Trophoblast cell (in vitro differentiated cells and primary cell): ENCODE measurements at regions not wholly inside any gene's neighbourhood (a gene's known extent, or its start where the extent isn't known, plus 50 kb on each side); places are given as distances from the start of the nearest gene placed in this dataset.
"Not testable (repeated sequence)": the region's sequence is repeated elsewhere in the genome, so short reads cannot be mapped to it uniquely, and the experiment has no call there.

Experiments
- DNase-seq, 2 donors: peaks; one replicate each; pipeline ENCODE4 v3.0.0-alpha.2; 2016
- H2AFZ ChIP-seq: 2 replicates; pipeline ENCODE4 v1.6.1; 2013; ENCODE audit warnings: low read length, moderate library complexity, mild to moderate bottlenecking; ENCODE audit not compliant: insufficient read depth, poor library complexity
- H2AK5ac ChIP-seq: 2 replicates; pipeline ENCODE4 v1.6.1; 2013; ENCODE audit warnings: mild to moderate bottlenecking, low read length
- H2BK120ac ChIP-seq: 2 replicates; pipeline ENCODE4 v1.6.1; 2013; ENCODE audit warnings: low read length, mild to moderate bottlenecking, moderate library complexity; ENCODE audit not compliant: insufficient read depth, poor library complexity
- H2BK12ac ChIP-seq: 2 replicates; pipeline ENCODE4 v1.6.1; 2013; ENCODE audit warnings: mild to moderate bottlenecking, low read length, moderate library complexity
- H2BK5ac ChIP-seq: 2 replicates; pipeline ENCODE4 v1.6.1; 2013; ENCODE audit warnings: low read length, low read depth, moderate library complexity, mild to moderate bottlenecking; ENCODE audit not compliant: poor library complexity
- H3K14ac ChIP-seq: 2 replicates; pipeline ENCODE4 v1.6.1; 2013; ENCODE audit warnings: mild to moderate bottlenecking, low read length
- H3K18ac ChIP-seq: 2 replicates; pipeline ENCODE4 v1.6.1; 2013; ENCODE audit warnings: mild to moderate bottlenecking, low read length
- H3K23ac ChIP-seq: 2 replicates; pipeline ENCODE4 v1.6.1; 2013; ENCODE audit warnings: low read length
- H3K27ac ChIP-seq: 2 replicates; pipeline ENCODE4 v1.5.1; 2013; ENCODE audit warnings: low read depth, mild to moderate bottlenecking, inconsistent platforms, low read length, moderate library complexity
- H3K27me3 ChIP-seq: 2 replicates; pipeline ENCODE4 v1.6.1; 2013; ENCODE audit warnings: inconsistent platforms, mild to moderate bottlenecking, low read length, moderate library complexity; ENCODE audit not compliant: insufficient read depth
- H3K36me3 ChIP-seq, 2 experiments: 1 replicate in 1 of 2; 2 replicates in 1 of 2; pipeline ENCODE4 v1.6.1; 2013; ENCODE audit warnings: low read length in 2 of 2, mild to moderate bottlenecking in 2 of 2, moderate library complexity in 1 of 2; ENCODE audit not compliant: insufficient read depth in 2 of 2, control insufficient read depth in 1 of 2
- H3K4ac ChIP-seq: 2 replicates; pipeline ENCODE4 v1.6.1; 2013; ENCODE audit warnings: low read depth, mild to moderate bottlenecking, low read length, moderate library complexity
- H3K4me1 ChIP-seq, 2 experiments: 1 replicate in 1 of 2; 2 replicates in 1 of 2; pipeline ENCODE4 v1.6.1; 2013; ENCODE audit warnings: low read length in 2 of 2, mild to moderate bottlenecking in 2 of 2, moderate library complexity in 1 of 2; ENCODE audit not compliant: insufficient read depth in 2 of 2, control insufficient read depth in 1 of 2
- H3K4me2 ChIP-seq: 2 replicates; pipeline ENCODE4 v1.6.1; 2013; ENCODE audit warnings: inconsistent platforms, mild to moderate bottlenecking, low read length, moderate library complexity
- H3K4me3 ChIP-seq: 2 replicates; pipeline ENCODE4 v1.5.1; 2013; ENCODE audit warnings: mild to moderate bottlenecking, low read depth, low read length, inconsistent platforms
- H3K79me1 ChIP-seq: one replicate; pipeline ENCODE4 v1.6.1; 2013; ENCODE audit warnings: low read length
- H3K79me2 ChIP-seq: 2 replicates; pipeline ENCODE4 v1.6.1; 2013; ENCODE audit warnings: low read length, mild to moderate bottlenecking; ENCODE audit not compliant: control insufficient read depth, insufficient read depth, poor library complexity
- H3K9ac ChIP-seq: 2 replicates; pipeline ENCODE4 v1.6.1; 2013; ENCODE audit warnings: mild to moderate bottlenecking, low read length
- H3K9me3 ChIP-seq: 2 replicates; pipeline ENCODE4 v1.6.1; 2013; ENCODE audit warnings: low read depth, mild to moderate bottlenecking, control low read depth, inconsistent platforms, low read length; ENCODE audit not compliant: insufficient read depth
- H4K12ac ChIP-seq: 2 replicates; pipeline ENCODE4 v1.6.1; 2013; ENCODE audit warnings: low read depth, mild to moderate bottlenecking, low read length, moderate library complexity
- H4K8ac ChIP-seq: 2 replicates; pipeline ENCODE4 v1.6.1; 2013; ENCODE audit warnings: low read depth, mild to moderate bottlenecking, low read length, moderate library complexity
- H4K91ac ChIP-seq: one replicate; pipeline ENCODE4 v1.6.1; 2013; ENCODE audit warnings: low read depth, mild to moderate bottlenecking, low read length, moderate library complexity
- WGBS: extraction: QIAGEN DNeasy Blood & Tissue Kit; methylation state at CpG from one replicate; pipeline ENCODE4 v1.1.7; 2013; ENCODE audit warnings: missing lambda C conversion rate; ENCODE audit not compliant: insufficient read length, insufficient coverage; ENCODE audit errors: extremely low coverage; 5-methylcytosine and 5-hydroxymethylcytosine counted together

DNA sequence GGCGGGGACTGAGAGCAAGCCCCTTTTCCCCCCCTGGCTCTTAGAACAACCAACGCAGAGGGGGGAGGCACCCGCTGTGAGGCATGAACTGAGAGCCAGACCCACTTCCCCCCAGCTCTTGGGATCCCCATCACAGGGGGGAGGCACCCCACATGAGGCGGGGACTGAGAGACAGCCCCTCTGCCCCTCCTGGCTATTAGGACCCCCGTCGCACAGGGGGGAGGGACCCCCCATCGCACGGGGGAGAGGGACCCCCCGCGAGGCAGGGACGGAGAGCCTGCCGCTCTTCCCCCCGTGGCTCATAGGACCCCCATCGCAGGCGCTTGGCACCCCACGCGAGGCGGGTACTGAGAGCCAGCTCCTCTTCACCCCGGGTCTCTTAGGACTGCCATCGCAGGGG lies 195.8 kb upstream of the PZP start:
- Histone ChIP-seq H3K23ac (no peak overlapping the region), H3K27me3 (no peaks in the 10 kb centered on the region), H3K18ac (no peak overlapping the region), H4K91ac (no peak overlapping the region), H3K4me3 (no peak overlapping the region), H4K12ac (no peak overlapping the region), H3K4ac (no peak overlapping the region), H2AK5ac (no peak overlapping the region), H2BK12ac (no peak overlapping the region), H3K14ac (no peak overlapping the region), H2AFZ (no peak overlapping the region), H3K4me2 (no peak overlapping the region), H3K27ac (no peak overlapping the region), H3K4me1 (peaks cover 0 to 6% of the 10 kb centered on the region in 2 experiments), H3K79me1 (no peaks in the 10 kb centered on the region), H3K36me3 (no peaks in the 10 kb centered on the region), H4K8ac (no peak overlapping the region), H2BK5ac (no peak overlapping the region), H3K79me2 (no peaks in the 10 kb centered on the region), H3K9me3 (no peaks in the 10 kb centered on the region), H2BK120ac (no peak overlapping the region), H3K9ac (no peak overlapping the region)
- WGBS, result no CpG with 5 or more reads among the region's 20 CpGs
- no peak for DNase-seq

DNA sequence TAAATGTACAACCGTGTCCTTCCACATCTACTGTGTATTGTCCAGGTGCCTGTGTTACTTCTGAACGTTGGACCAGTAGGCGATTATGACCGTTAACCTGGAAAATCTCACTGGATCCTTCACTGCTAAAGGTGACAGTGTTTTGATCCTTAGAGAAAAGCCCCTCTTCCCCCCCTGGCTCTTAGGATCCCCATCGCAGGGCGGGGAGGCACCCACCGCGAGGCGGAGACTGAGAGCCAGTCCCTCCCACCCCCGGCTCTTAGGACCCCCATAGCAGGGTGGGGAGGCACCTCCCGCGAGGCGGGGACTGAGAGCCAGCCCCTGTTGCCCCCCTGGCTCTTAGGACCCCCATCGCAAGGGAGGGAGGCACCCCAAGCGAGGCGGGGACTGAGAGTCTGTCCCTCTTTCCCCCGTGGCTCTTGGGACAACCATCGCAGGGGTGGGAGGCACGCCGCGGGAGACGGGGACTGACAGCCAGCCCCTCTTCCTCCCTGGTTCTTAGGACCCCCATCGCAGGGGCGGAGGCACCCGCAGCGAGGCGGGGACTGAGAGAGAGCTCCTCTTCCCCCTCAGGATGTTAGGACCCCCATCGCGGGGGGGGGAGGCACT lies 194.3 kb upstream of the PZP start:
- not testable (repeated sequence) for H3K4me1 ChIP-seq, DNase-seq, H3K23ac ChIP-seq, H3K79me1 ChIP-seq, H2BK120ac ChIP-seq, H4K8ac ChIP-seq, H3K4me3 ChIP-seq, H2AFZ ChIP-seq, H3K36me3 ChIP-seq, H3K14ac ChIP-seq, H3K9ac ChIP-seq, H3K27ac ChIP-seq, H4K91ac ChIP-seq, H2AK5ac ChIP-seq, H2BK5ac ChIP-seq, H3K4ac ChIP-seq, H3K79me2 ChIP-seq, H3K9me3 ChIP-seq, H3K18ac ChIP-seq, H2BK12ac ChIP-seq, H3K27me3 ChIP-seq, H3K4me2 ChIP-seq, H4K12ac ChIP-seq
- no CpG with 5 or more reads among the region's 29 CpGs for whole genome bisulfite sequencing

DNA sequence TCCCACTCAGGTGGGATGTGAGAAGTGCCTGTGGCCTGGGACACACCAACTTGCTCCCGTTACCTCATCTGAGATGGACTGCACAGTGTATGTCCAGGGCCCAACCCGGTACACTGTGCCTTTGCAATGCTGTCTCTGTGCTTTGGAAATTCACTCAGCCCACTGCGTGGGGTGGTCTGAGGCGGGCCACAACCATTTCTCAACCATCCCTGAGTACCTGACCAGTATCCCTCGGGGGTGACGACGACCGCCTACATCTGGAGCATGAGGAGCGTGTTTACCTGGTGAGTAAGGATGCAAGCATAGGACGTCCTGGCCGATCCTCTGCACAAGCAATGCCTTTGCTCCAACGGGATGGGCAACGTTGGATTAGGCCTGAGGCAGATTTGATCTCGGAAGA lies 188.2 kb upstream of the PZP start:
- not testable (repeated sequence) for H2AK5ac ChIP-seq, H3K9me3 ChIP-seq
- WGBS, result no CpG with 5 or more reads among the region's 14 CpGs

DNA sequence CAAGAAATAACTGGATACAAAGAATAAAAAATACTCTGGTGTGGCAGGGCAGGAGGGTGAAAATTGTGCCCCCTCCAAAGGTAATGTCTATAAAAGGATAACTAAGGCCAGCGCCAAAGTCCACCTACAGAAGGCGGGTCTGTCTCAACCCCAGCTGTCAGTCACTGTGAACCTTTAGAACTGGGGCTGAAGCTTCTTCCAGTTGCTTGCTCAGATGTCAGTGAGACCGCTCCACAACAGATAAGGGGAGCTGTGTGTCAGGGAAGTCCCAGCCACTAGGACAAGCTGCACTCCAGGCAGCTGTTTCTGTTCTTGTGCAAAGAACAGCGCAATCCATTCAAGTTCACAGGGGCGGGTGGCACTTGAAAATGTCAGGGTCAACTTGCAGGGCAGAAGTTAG lies 187.0 kb upstream of the PZP start:
- not testable (repeated sequence) for H4K12ac ChIP-seq, H2AK5ac ChIP-seq, H3K23ac ChIP-seq, H3K9ac ChIP-seq, H2AFZ ChIP-seq, H3K4me2 ChIP-seq, H2BK12ac ChIP-seq, H3K4ac ChIP-seq, H2BK120ac ChIP-seq, H4K8ac ChIP-seq, H3K79me2 ChIP-seq, H3K27me3 ChIP-seq, H3K4me1 ChIP-seq, H3K27ac ChIP-seq, H3K9me3 ChIP-seq, H3K36me3 ChIP-seq, H3K79me1 ChIP-seq, DNase-seq, H3K4me3 ChIP-seq, H4K91ac ChIP-seq, H3K14ac ChIP-seq, H2BK5ac ChIP-seq, H3K18ac ChIP-seq
- no CpG with 5 or more reads among the region's 5 CpGs for WGBS

More for the DNA sequence above, 188.2 kb upstream of the PZP start:
- H3K4me2 ChIP-seq, H4K91ac ChIP-seq, H3K18ac ChIP-seq, H3K79me2 ChIP-seq, H3K23ac ChIP-seq, H3K36me3 ChIP-seq, H3K79me1 ChIP-seq, H3K4me1 ChIP-seq, H4K12ac ChIP-seq, H2AFZ ChIP-seq, H3K14ac ChIP-seq, H3K27me3 ChIP-seq, H2BK120ac ChIP-seq, DNase-seq, H3K4me3 ChIP-seq, H3K9ac ChIP-seq, H3K4ac ChIP-seq, H2BK5ac ChIP-seq, H4K8ac ChIP-seq, H3K27ac ChIP-seq, H2BK12ac ChIP-seq: not testable (repeated sequence)
